C4-2B (cell line): ENCODE measurements at regions not wholly inside any gene's neighbourhood (a gene's known extent, or its start where the extent isn't known, plus 50 kb on each side); places are given as distances from the start of the nearest gene placed in this dataset.
"Not testable (repeated sequence)": the region's sequence is repeated elsewhere in the genome, so short reads cannot be mapped to it uniquely, and the experiment has no call there.

Experiments
- H3K27ac ChIP-seq: fragments of 450-650 bp; 2 replicates; pipeline ENCODE4 v1.5.1; 2017
- CTCF ChIP-seq: fragments of 450-650 bp; conservative IDR thresholded peaks from 2 replicates; pipeline ENCODE4 v1.5.1; 2017; ENCODE audit warnings: mild to moderate bottlenecking
- ZFX ChIP-seq: fragments of 450-650 bp; IDR thresholded peaks from 2 replicates; pipeline ENCODE4 v1.6.1; 2017

- TF ChIP-seq ZFX = no peak
- no peak for TF ChIP-seq CTCF
- H3K27ac ChIP-seq = no peak overlapping the region
These were observed 616.2 kb upstream of the AADAT start for GRCh38 chr4:170705907-170706306.

- H3K27ac ChIP-seq = no peak overlapping the region
- TF ChIP-seq CTCF (no peak), ZFX (no peak)
These were observed 610.3 kb upstream of the AADAT start for GRCh38 chr4:170700064-170700463.

GRCh38 chr4:170698334-170698733 lies 608.6 kb upstream of the AADAT start:
- TF ChIP-seq ZFX (no peak), CTCF (no peak)
- H3K27ac ChIP-seq = no peak overlapping the region

- no peak overlapping the region for H3K27ac ChIP-seq
- TF ChIP-seq CTCF = no peak
- no peak for TF ChIP-seq ZFX
These were observed 608.1 kb upstream of the AADAT start for GRCh38 chr4:170697845-170698244.

- no peak overlapping the region for H3K27ac ChIP-seq
- TF ChIP-seq ZFX (no peak), CTCF (no peak)
These were observed 607.3 kb upstream of the AADAT start for GRCh38 chr4:170697045-170697444.

GRCh38 chr4:170691168-170691567 lies 601.4 kb upstream of the AADAT start:
- H3K27ac ChIP-seq = no peak overlapping the region
- TF ChIP-seq ZFX (no peak), CTCF (no peak)

GRCh38 chr4:170687751-170688150 lies 598.0 kb upstream of the AADAT start:
- H3K27ac ChIP-seq = no peak overlapping the region
- TF ChIP-seq CTCF (no peak), ZFX (no peak)

GRCh38 chr4:170685701-170686100 lies 595.9 kb upstream of the AADAT start:
- not testable (repeated sequence) for H3K27ac ChIP-seq
